Osteocyte (in vitro differentiated cells): ENCODE measurements at regions not wholly inside any gene's neighbourhood (a gene's known extent, or its start where the extent isn't known, plus 50 kb on each side); places are given as distances from the start of the nearest gene placed in this dataset.

ENCODE experiments used
- DNase-seq: peaks from one replicate; pipeline ENCODE4 v3.0.0; 2021; ENCODE audit warnings: mixed read lengths; ENCODE audit not compliant: unreplicated experiment; ENCODE audit errors: extremely low spot score
- H3K27ac Mint-ChIP-seq: one replicate; pipeline ENCODE4 v1.8.0; 2021; ENCODE audit warnings: mild to moderate bottlenecking, mixed read lengths; ENCODE audit not compliant: unreplicated experiment
- H3K27me3 Mint-ChIP-seq: one replicate; pipeline ENCODE4 v1.8.0; 2021; ENCODE audit warnings: mixed read lengths; ENCODE audit not compliant: unreplicated experiment
- H3K36me3 Mint-ChIP-seq: one replicate; pipeline ENCODE4 v1.8.0; 2021; ENCODE audit warnings: mixed read lengths; ENCODE audit not compliant: unreplicated experiment
- H3K4me1 Mint-ChIP-seq: one replicate; pipeline ENCODE4 v1.8.0; 2021; ENCODE audit warnings: mixed read lengths; ENCODE audit not compliant: unreplicated experiment
- H3K4me3 Mint-ChIP-seq: one replicate; pipeline ENCODE4 v1.8.0; 2021; ENCODE audit warnings: mild to moderate bottlenecking, moderate library complexity, mixed read lengths; ENCODE audit not compliant: unreplicated experiment
- H3K9me3 Mint-ChIP-seq: one replicate; pipeline ENCODE4 v1.8.0; 2021; ENCODE audit warnings: mixed read lengths; ENCODE audit not compliant: unreplicated experiment
- TF ChIP-seq, protein P1 (sequence below): fragments of 200-600 bp; sonication (generic); IDR thresholded peaks from 2 replicates; pipeline ENCODE4 v1.5.0; 2021; ENCODE audit warnings: antibody characterized with exemption, mild to moderate bottlenecking, moderate library complexity

DNA sequence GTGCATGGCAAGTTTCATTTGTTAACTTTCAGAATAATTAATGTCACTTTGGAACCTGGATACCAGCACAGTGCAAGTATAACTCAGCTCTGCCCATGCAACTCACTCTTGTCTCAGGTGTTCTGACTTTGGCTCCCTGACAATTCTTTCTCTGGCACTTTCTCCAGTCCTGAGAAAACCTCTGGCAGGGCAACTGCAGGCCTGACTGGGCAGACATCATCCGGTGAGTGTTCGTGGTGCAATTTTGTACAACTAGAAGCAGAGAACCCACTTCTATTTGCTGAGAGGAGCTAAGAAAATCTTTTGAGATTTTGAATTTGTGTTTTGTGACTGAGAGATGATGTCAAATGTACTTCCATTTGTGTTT, 143.0 kb downstream of the AQP4 start:
- H3K36me3 Mint-ChIP-seq, result no peaks in the 10 kb centered on the region
- H3K4me1 Mint-ChIP-seq, result peaks cover 9% of the 10 kb centered on the region
- no peak for DNase-seq
- TF ChIP-seq, protein P1, sequence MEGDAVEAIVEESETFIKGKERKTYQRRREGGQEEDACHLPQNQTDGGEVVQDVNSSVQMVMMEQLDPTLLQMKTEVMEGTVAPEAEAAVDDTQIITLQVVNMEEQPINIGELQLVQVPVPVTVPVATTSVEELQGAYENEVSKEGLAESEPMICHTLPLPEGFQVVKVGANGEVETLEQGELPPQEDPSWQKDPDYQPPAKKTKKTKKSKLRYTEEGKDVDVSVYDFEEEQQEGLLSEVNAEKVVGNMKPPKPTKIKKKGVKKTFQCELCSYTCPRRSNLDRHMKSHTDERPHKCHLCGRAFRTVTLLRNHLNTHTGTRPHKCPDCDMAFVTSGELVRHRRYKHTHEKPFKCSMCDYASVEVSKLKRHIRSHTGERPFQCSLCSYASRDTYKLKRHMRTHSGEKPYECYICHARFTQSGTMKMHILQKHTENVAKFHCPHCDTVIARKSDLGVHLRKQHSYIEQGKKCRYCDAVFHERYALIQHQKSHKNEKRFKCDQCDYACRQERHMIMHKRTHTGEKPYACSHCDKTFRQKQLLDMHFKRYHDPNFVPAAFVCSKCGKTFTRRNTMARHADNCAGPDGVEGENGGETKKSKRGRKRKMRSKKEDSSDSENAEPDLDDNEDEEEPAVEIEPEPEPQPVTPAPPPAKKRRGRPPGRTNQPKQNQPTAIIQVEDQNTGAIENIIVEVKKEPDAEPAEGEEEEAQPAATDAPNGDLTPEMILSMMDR, result no peak
- H3K4me3 Mint-ChIP-seq, result no peak overlapping the region
- H3K9me3 Mint-ChIP-seq, result no peaks in the 10 kb centered on the region
- H3K27me3 Mint-ChIP-seq, result peaks cover 7% of the 10 kb centered on the region
- no peak overlapping the region for H3K27ac Mint-ChIP-seq

DNA sequence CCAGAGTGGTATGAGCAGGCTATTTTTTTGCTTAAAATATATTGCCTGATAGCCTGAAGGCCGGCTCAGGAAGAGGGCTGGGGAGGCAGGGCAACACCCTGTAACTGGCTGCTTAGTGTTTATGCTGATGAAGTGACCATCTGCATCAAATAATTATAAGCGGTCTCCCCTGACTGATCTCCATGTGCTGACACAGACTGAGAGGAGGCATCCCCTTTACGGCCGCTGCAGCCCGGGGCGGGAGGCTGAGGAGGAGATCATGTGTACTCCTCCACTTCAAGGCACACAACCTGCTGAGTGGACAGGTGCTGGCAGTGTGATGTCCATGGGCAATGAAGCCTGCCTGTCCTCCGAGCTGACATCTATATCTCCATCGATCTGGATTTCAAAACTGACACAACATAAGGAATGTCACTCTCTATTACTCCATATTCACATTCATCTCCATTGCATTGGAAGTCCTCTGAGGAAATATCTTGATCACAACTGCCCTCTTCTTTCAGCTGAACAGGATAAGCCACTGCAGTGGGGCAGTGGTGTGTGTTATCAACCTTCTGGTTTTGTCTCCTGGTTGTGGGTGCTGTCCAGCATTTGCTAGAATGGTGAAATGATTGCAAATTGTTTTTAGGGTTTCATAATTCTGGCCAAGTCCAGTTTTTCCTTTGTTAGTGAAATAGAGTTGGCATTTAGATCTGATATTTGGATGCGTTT, 143.5 kb downstream of the AQP4 start:
- Mint-ChIP-seq H3K4me3 (no peak overlapping the region), H3K4me1 (peaks cover 9% of the 10 kb centered on the region), H3K27ac (no peak overlapping the region), H3K27me3 (peaks cover 2% of the 10 kb centered on the region), H3K9me3 (no peaks in the 10 kb centered on the region), H3K36me3 (no peaks in the 10 kb centered on the region)
- TF ChIP-seq, protein P1, result no peak
- DNase-seq, result no peak

DNA sequence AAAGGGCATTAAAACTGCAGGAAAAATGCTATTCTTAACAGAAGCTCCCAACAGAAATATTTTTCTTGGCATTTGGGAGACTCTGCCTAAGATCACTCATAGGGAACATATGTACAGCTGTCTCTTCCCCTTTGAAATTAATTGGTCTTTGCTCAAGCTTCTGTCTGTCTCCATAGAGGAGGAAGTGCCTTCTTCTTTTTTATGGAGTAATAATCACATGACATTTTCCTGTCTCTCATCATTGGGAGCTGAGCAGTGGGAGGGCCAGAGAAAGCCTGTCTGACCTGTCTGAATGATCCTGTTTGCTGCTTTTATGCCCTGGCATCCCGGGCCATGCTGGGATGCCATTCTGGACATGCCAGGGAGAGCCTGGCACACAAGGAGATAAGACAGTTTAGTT, 145.6 kb downstream of the AQP4 start:
- H3K36me3 Mint-ChIP-seq, result no peaks in the 10 kb centered on the region
- H3K27ac Mint-ChIP-seq, result no peak overlapping the region
- H3K9me3 Mint-ChIP-seq, result no peaks in the 10 kb centered on the region
- TF ChIP-seq, protein P1, result no peak
- no peak for DNase-seq
- H3K4me3 Mint-ChIP-seq, result no peak overlapping the region
- no peaks in the 10 kb centered on the region for H3K27me3 Mint-ChIP-seq
- peaks cover 9% of the 10 kb centered on the region for H3K4me1 Mint-ChIP-seq

DNA sequence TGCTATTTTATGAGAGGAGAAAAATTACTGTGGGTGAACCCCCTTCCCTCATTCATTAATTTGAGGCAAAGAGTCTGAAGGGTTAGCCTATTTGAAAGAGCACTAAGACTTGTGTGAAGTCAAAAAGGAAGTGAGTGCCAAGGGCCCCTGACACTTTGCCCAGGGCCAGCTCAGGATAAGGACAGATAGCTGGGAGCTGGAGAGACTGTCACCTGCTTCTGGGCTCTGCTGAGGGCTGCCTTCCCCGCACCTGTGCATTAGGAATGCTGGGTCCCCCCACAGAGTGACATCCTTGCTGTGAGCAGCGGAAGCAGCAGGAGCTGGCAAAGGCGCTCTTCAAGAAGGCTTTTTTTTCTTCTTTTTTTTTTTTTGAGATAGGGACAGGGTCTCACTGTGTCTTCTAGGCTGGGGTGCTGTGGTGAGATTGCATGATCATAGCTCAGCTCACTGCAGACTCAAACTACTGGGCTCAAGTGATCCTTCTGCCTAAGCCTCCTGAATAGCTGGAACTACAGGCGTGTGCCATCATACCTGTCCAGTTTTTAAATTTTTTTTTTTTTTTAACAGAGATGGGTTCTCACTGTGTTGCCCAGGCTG, 148.3 kb downstream of the AQP4 start:
- Mint-ChIP-seq H3K36me3 (no peaks in the 10 kb centered on the region), H3K27me3 (no peaks in the 10 kb centered on the region), H3K9me3 (no peaks in the 10 kb centered on the region), H3K4me3 (no peak overlapping the region), H3K4me1 (peaks cover 9% of the 10 kb centered on the region), H3K27ac (no peak overlapping the region)
- no peak for DNase-seq
- TF ChIP-seq, protein P1, result no peak

DNA sequence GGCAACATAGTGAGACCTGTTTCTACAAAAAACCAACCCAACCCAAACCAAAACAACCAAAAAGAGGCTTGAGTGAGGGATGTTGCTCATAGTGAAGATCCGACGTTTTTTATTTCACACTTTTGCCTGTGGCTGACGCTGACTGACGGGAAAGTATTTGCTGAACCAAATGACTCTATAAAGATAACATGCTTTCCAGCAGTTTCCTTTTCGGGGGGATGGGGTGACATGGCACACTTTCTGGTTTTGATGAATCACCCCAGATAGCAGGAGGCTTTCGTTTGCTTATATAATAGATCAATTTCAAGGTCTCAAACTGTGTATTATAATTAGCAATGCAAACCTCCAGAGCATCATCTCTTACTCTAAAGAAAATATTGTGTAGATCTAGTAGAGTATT, 150.8 kb downstream of the AQP4 start:
- no peak for DNase-seq
- H3K36me3 Mint-ChIP-seq, result no peaks in the 10 kb centered on the region
- no peaks in the 10 kb centered on the region for H3K27me3 Mint-ChIP-seq
- H3K4me3 Mint-ChIP-seq, result no peak overlapping the region
- peaks cover 4% of the 10 kb centered on the region for H3K4me1 Mint-ChIP-seq
- TF ChIP-seq, protein P1, result no peak
- no peak overlapping the region for H3K27ac Mint-ChIP-seq
- H3K9me3 Mint-ChIP-seq, result no peaks in the 10 kb centered on the region
